CD4-positive, alpha-beta T cell treated with Interleukin-17A for 4 hours (primary cell): ENCODE measurements at regions not wholly inside any gene's neighbourhood (a gene's known extent, or its start where the extent isn't known, plus 50 kb on each side); places are given as distances from the start of the nearest gene placed in this dataset.
A peak's percentile ranks its signal among the peaks of the same experiment; 100 is the strongest.

Experiments used
- DNase-seq: peaks from one replicate; pipeline ENCODE4 v3.0.0-alpha.2; 2020; ENCODE audit warnings: mixed read lengths

GRCh38 chr1:87439821-87440220, 111.1 kb downstream of the LMO4 start:
- DNase-seq, result no peak

DNA sequence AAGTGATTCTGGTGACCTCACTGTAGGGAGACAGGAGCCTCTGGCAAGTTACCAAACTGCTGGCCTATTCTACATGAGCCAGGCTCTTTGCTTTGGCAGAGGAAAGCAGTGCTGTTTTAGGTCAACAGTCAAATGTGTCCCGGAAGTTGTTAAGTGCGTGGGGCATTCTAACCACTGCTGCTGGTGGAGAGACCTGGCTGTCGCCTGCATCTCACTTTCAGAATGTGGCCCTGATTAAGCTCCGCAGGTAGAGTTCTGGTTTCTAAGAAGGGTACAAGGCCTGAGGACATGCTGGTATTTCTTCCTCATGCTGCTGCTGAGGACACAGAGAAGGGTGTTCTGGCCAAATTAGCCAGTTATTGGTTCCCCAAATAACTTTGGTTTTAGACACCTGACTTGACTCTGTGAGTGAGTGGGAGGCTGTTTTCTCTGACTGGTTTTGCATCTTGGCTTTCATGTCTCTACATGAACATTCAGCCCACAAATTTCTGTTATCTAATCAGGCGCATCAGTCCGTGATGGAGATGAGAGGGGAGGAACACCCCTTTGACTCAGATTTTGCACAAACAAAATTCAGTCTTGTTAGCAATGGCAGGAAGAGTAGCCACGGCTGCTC, 120.8 kb downstream of the LMO4 start:
- peak; percentile 21 for DNase-seq

DNA sequence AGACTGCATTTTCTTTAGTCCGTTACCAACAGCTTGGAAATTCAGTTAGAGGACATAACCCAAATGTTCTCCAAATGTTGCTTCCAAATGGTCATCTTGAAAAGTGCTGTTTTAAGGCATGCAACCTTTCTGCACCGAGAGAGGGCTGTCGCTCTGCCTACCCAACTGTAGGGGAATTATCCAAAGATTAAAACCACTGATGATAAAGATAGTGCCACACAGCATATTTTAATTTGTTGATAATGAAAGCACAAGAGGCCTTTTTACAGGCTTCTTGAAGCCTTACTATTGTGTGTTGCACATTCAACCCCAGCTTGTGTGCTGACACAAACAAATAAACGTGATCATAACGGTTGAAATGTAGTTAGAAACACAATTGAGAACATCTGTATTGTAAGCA, 121.5 kb downstream of the LMO4 start:
- no peak for DNase-seq

GRCh38 chr1:87450615-87451209, 122.0 kb downstream of the LMO4 start:
- peak; percentile 52 for DNase-seq

- DNase-seq, result no peak
Observed at GRCh38 chr1:87451229-87451920, 122.7 kb downstream of the LMO4 start.

DNA sequence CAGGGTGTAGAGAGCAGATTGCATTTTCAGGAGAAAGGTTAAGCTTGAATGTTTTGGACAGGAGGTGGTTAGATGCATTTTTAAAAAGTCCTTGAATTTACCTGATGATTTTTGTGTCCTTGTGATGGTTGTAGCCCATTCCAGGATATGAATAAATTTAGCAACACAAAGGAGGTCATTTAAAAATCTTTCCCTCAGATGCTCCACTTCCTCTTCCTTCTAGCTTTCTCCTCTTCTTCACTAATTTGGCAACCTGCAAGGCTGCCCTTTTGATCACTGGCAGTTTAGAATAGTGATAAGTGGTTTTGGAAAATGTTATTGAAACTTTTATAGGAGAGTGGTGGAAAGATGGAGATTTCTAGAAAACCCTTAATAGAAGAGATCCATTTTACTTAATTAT, 124.0 kb downstream of the LMO4 start:
- no peak for DNase-seq

GRCh38 chr1:87457408-87457807, 128.7 kb downstream of the LMO4 start:
- no peak for DNase-seq

DNA sequence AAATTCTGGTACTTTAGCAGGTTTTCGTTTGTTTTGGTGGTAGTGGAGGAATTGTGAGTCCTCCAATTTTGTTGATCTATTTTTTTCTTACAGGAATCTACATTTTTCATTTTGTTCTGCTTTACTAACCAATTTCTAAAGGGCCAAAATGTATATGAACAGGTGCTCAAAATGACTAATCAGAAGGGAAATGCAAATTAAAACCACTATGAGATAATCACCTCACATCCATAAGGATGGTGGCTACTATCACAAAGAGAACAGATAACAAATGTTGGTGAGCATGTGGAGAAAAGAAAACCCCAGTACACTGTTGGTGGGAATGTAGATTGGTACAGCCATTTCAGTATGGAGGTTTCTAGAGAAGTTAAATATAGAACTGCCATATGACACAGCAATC, 134.2 kb downstream of the LMO4 start:
- no peak for DNase-seq

GRCh38 chr1:87464022-87464490, 135.4 kb downstream of the LMO4 start:
- DNase-seq, result no peak

GRCh38 chr1:87466621-87467020, 137.9 kb downstream of the LMO4 start:
- DNase-seq, result no peak

DNA sequence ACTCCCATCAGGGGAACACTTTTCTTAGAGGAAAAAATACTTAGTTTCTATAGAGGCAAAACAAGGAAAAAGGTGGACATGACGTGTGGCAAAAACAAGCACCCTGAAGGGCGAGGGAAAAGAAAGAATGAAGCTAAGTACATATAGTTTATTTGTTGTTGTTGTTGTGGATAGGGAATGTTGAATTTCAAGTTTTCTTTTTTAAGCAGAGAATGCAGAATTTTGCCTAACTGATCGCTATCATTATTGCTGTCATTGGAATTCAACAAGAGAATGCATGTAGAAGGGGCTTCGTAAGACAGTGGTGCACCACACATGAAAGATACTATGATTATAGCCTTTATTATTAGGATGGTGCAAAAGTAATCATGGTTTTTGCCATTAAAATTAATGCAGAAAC, 144.0 kb downstream of the LMO4 start:
- no peak for DNase-seq

DNA sequence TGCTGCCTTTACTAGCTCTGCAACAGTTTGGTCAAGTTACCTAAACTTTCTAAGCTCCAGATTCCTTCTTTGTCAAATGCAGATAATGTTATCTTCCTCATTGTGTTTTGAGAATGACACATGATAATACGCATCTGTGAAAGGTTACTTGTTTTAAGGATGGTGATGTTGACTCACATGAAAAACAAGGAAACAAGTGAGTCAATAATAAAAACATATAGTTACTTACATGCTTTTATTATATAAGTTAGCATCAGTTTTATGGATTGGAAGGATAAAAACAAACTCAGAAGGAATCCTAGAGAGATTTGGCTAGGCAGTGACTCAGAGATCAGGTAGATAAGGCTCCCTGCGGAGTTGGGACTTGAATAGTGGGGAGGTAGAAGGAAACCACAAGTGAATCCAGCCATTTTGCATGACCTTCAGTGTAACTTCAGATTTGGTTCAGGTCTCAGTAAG, 144.6 kb downstream of the LMO4 start:
- DNase-seq, result no peak

DNA sequence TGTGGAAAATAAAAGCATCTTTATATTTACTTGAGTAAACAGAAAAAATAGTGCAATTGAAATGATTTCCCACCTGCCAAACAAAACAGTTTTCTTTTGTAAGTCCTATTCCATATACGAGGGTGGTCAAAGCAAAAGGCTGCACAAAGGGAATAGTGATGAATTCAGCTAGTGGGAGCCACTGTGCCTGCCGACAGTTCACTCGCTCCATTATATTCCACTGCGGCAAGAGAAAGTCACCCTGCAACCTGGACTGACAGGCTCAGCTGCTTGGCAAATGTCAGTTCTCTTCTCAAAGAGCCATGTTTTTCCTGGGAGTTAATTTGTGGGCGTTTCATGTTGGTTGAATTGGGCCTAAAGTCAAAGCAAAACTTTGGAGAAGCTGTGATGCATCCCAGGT, 145.4 kb downstream of the LMO4 start:
- no peak for DNase-seq

DNA sequence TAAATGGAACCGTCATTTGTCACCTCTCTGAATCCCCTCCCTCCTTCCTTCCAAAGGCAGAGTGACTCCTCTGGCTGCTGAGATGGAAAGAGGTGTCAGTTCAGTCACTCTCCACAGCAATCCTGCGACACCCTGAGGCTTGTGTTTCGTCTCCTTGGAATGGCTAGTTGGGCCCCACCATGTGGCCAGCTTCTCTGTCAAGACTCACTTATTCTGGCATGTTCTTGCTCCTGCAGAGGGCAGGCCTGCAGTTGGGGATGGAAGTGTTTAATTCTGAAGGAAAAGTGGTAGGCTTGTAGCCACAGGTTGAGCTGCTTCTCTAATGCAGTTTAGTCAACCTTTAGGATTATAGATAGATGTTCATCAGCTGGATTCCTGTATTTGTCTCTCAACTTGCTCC, 149.6 kb downstream of the LMO4 start:
- no peak for DNase-seq

DNA sequence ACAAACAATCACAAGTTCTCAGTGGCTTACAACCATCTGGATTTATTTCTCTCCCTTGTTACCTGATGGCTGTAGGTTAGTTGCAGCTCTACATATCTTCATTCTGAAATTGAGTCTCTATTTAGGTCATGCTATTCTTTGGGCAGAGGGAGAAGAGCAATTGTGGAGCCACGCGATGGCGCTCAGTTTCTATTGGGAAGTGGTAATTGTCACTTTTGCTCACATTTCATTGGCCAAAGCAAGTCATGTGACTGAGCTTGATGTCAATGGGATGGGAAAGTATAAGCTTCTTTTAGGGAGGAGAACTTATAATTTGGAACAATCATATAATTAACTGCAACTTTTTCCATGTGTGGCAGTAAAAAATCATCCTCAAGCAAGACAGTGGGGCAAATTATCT, 166.5 kb downstream of the LMO4 start:
- no peak for DNase-seq

- no peak for DNase-seq
Observed at GRCh38 chr1:87495870-87496269, 167.2 kb downstream of the LMO4 start.

- no peak for DNase-seq
Observed at GRCh38 chr1:87497380-87498203, 168.9 kb downstream of the LMO4 start.

- no peak for DNase-seq
Observed at GRCh38 chr1:87501738-87502137, 173.1 kb downstream of the LMO4 start.

DNA sequence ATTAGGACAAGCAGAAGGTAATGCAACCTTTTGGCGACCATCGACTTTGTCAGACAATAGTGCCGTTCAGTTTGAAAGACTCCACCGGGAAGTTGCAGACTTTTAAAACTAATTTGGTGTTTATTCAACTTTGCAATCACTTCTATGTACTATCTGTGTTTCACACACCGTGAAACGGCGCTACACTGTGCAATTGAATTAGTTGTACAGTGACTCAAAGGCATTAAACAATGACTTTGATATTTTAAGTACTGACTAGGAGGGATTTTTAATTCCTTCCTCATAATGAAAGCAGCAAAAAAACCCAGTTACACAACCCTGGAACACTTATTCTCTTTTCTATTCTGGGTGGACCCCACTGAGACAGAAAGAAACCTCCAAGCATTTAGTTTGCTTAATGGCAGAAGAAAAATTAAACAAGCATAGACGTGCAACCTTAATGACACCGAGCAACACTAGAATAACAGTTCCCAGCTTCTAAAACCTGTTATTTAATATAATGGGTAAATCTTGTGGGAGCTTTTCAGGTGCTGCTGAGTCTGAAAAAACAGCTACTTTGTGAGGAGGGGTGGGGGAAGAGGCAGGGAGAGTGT, 176.8 kb downstream of the LMO4 start:
- no peak for DNase-seq

- DNase-seq, result no peak
Observed at GRCh38 chr1:87506147-87506546, 177.5 kb downstream of the LMO4 start.

DNA sequence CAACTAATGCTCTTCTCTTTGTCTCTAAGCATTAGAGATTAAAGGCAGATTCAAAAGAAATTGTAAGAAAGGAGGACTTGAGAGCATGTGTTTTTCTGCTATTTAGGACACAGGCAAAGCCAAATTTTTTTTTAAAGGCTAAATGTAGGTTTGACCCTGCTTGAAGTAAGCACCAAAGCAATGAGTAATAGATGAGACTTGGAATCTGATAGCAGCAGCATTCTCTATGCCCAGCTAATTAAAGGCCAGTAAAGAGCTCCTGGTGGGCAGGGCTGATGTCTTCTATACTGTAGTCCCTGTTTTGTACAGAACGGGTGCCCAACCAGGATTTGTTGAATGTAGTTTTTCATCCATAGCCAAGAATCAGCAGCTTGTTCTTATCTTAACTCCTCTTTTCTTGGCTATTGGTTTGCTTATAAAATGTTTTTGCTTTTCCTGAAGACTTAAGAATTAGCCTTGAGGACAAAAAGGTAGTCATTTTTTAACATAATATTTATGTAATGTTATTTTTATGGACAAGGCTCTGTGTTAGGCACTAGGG, 179.6 kb downstream of the LMO4 start:
- DNase-seq, result no peak

DNA sequence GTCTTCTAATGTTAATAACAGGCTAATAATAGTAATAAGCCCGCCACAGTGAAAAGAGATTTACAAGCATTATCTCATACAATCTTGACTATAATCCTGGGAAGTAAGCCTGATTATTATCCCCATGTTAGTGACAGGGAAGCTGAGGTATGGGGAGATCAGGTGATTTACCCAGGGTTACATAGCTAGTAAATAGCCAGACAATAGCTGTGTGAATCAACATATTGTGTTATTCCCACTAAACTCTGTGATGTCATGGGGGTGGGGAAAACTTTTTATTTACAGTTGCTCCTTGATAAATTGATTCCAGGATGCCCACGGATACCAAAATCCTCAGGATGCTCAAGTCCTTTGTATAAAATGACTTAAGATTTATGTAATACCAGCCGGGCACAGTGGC, 181.9 kb downstream of the LMO4 start:
- no peak for DNase-seq

- DNase-seq, result no peak
Observed at GRCh38 chr1:87511449-87511848, 182.8 kb downstream of the LMO4 start.
